ENCODE measurements at regions not wholly inside any gene's neighbourhood (a gene's known extent, or its start where the extent isn't known, plus 50 kb on each side); places are given as distances from the start of the nearest gene placed in this dataset.

DNA sequence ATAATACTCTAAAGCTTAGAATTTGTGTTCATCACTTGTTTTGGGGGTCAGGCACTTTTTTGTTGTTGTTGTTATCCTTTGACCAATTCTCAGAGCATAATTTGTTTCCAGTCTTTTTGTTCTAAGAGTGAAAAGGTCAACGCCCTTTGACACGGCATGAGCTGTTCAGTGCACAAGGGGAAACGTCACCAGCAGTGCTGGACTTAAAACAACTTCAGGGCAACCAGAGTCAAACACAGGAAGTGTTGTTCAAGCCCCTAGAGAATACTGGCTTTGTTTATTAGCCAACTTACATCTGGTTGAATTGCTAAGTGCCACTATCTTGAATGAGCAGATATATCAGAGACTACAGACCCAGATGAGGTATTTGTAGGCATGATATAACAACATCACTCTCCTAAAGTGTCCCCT is 368.9 kb downstream of the TMEM161B start:
- H3K9ac ChIP-seq (ENCODE audit: low read depth, low read length), result no peak overlapping the region
- no peaks in the 10 kb centered on the region for H3K9me3 ChIP-seq (replicated peaks; ENCODE audit: low read length)
- peaks cover 7% of the 10 kb centered on the region for H3K4me1 ChIP-seq (ENCODE audit: control insufficient read depth, insufficient read depth, low read length)
- no peak overlapping the region for H3K4me2 ChIP-seq (ENCODE audit: low read length)
- no peaks in the 10 kb centered on the region for H3K36me3 ChIP-seq (ENCODE audit: insufficient read depth, low read length)
- no peaks in the 10 kb centered on the region for H3K27me3 ChIP-seq (ENCODE audit: control insufficient read depth, insufficient read depth, low read length)
- no peak overlapping the region for H3K4me3 ChIP-seq (ENCODE audit: low read length)

DNA sequence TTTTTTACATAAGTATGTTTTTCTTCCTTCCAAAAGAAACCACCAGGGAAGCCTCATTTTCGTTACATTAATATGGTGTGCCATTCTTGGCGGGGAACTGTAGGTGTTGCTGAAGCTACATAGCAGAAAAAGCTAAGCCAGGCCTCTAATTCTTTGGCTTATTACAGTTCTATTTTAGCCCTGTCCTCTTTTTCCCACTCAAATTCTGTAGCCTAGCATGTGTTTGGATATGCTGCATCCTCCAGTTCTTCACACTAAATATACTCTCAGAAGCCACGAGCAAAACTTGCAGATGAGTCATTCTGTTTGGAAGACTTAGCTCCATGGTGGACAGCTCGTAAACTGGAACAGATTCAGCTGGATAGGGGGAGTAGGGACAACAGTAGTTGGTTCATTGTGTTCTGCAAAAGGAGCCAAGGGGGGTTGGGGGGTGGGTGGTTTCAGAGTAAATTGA is 369.4 kb downstream of the TMEM161B start:
- H3K4me2 ChIP-seq (ENCODE audit: low read length), result no peak overlapping the region
- no peaks in the 10 kb centered on the region for H3K27me3 ChIP-seq (ENCODE audit: control insufficient read depth, insufficient read depth, low read length)
- no peaks in the 10 kb centered on the region for H3K9me3 ChIP-seq (replicated peaks; ENCODE audit: low read length)
- no peak overlapping the region for H3K9ac ChIP-seq (ENCODE audit: low read depth, low read length)
- H3K4me1 ChIP-seq (ENCODE audit: control insufficient read depth, insufficient read depth, low read length), result peaks cover 7% of the 10 kb centered on the region
- no peak overlapping the region for H3K4me3 ChIP-seq (ENCODE audit: low read length)
- no peaks in the 10 kb centered on the region for H3K36me3 ChIP-seq (ENCODE audit: insufficient read depth, low read length)

DNA sequence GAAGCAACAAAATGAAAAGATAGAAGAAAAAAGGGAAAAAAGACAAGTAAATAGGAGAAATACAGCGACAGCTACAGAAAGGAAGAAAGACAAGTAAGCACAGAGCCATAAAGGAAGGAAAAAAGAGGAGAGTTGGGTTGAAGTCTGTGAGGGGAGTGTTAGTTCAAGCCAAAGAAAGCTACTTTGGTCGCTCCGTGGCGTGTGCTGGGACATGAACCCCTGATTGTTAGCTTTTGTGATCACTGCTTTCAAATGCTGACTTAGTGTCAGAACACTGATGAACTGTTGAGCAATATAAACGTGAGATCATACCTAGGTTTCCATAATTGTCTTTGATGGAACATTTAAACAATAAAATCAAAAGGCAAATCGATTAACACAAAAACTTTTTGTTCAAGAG is 370.1 kb downstream of the TMEM161B start:
- H3K4me2 ChIP-seq (ENCODE audit: low read length), result no peak overlapping the region
- peaks cover 7% of the 10 kb centered on the region for H3K4me1 ChIP-seq (ENCODE audit: control insufficient read depth, insufficient read depth, low read length)
- H3K9me3 ChIP-seq (replicated peaks; ENCODE audit: low read length), result no peaks in the 10 kb centered on the region
- no peaks in the 10 kb centered on the region for H3K27me3 ChIP-seq (ENCODE audit: control insufficient read depth, insufficient read depth, low read length)
- no peak overlapping the region for H3K9ac ChIP-seq (ENCODE audit: low read depth, low read length)
- no peak overlapping the region for H3K4me3 ChIP-seq (ENCODE audit: low read length)
- H3K36me3 ChIP-seq (ENCODE audit: insufficient read depth, low read length), result no peaks in the 10 kb centered on the region

DNA sequence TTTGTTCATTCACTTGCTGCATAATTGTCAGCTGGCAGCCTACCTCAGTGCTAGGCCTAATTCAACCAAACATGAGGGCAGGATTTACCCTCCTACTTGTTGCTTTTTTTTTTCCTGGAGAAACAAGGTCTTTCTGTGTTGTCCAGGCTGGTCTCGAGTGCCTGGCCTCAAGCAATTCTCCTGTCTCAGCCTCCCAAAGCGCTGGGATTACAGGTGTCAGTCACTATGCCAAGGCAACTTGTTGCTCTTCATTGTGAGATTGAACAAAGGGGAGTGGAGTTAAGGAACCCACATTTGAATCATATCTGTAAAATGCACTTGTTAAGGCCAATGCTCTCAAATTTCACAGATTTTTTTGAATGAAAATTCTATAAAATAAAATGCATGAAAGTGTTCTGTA is 380.5 kb downstream of the TMEM161B start:
- H3K36me3 ChIP-seq (ENCODE audit: insufficient read depth, low read length), result no peaks in the 10 kb centered on the region
- no peaks in the 10 kb centered on the region for H3K4me1 ChIP-seq (ENCODE audit: control insufficient read depth, insufficient read depth, low read length)
- H3K9ac ChIP-seq (ENCODE audit: low read depth, low read length), result no peak overlapping the region
- H3K9me3 ChIP-seq (replicated peaks; ENCODE audit: low read length), result no peaks in the 10 kb centered on the region
- H3K4me2 ChIP-seq (ENCODE audit: low read length), result no peak overlapping the region
- no peaks in the 10 kb centered on the region for H3K27me3 ChIP-seq (ENCODE audit: control insufficient read depth, insufficient read depth, low read length)
- H3K4me3 ChIP-seq (ENCODE audit: low read length), result no peak overlapping the region

DNA sequence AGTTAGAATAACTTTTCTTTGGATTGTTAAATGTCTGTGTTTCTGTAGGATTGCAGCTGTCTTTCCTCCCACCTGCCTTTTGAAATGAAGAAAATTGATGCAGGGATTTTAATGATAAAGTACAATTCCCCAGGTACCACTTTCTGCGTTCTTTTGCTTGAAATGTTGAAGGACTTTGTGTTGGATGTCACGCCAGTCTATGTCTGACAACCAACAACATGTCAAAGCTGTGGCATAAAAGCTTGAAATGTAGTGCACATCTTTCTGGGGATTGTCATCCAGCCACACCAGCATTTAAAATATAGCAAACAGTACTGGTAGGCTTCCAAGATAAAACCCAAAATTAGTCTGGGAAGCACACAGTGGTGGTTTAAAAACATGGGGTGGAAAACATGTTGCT is 381.4 kb downstream of the TMEM161B start:
- H3K4me1 ChIP-seq (ENCODE audit: control insufficient read depth, insufficient read depth, low read length), result no peaks in the 10 kb centered on the region
- H3K36me3 ChIP-seq (ENCODE audit: insufficient read depth, low read length), result no peaks in the 10 kb centered on the region
- no peak overlapping the region for H3K9ac ChIP-seq (ENCODE audit: low read depth, low read length)
- H3K9me3 ChIP-seq (replicated peaks; ENCODE audit: low read length), result no peaks in the 10 kb centered on the region
- no peak overlapping the region for H3K4me3 ChIP-seq (ENCODE audit: low read length)
- no peak overlapping the region for H3K4me2 ChIP-seq (ENCODE audit: low read length)
- no peaks in the 10 kb centered on the region for H3K27me3 ChIP-seq (ENCODE audit: control insufficient read depth, insufficient read depth, low read length)

DNA sequence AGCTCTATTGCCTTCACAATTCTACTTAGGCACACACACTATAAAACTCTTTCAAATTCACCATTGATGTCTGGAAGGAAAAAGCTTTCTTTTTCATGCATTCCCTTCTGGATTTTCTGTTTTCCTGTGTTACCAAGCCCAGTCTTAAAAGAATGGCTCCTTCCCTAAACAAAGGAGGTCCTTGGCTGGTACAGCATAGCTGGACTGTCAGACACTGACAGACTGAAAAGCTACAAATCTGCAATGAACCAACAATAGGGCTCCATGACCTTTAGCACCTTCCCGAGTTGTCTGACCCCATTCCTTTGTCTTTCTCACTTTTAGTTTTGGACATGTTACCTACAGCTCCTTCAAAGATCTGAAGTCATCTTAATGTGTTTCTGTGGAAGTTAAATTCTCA is 382.5 kb downstream of the TMEM161B start:
- Histone ChIP-seq H3K4me1 (ENCODE audit: control insufficient read depth, insufficient read depth, low read length) (no peaks in the 10 kb centered on the region), H3K9ac (ENCODE audit: low read depth, low read length) (no peak overlapping the region), H3K9me3 (replicated peaks; ENCODE audit: low read length) (no peaks in the 10 kb centered on the region), H3K27me3 (ENCODE audit: control insufficient read depth, insufficient read depth, low read length) (no peaks in the 10 kb centered on the region), H3K36me3 (ENCODE audit: insufficient read depth, low read length) (no peaks in the 10 kb centered on the region), H3K4me2 (ENCODE audit: low read length) (no peak overlapping the region), H3K4me3 (ENCODE audit: low read length) (no peak overlapping the region)

DNA sequence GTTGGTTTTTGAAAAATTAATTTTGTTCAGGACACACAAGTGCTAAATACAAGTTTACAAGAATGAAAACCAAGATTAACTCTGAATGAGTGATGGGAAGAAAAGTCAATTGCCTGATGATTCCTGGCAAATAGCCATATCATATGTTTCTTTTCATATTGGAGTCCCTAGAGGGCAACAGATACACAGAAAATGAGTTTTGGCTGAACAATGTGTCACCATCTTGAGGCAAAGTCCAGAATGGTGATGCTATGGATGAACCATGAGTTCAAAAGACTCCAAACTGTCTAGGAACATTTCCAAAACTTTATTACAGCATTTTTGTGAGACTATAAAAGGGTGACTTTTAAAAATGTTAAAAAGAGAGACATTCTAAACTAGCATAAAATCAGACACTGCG is 382.9 kb downstream of the TMEM161B start:
- Histone ChIP-seq H3K4me1 (ENCODE audit: control insufficient read depth, insufficient read depth, low read length) (no peaks in the 10 kb centered on the region), H3K9ac (ENCODE audit: low read depth, low read length) (no peak overlapping the region), H3K4me2 (ENCODE audit: low read length) (no peak overlapping the region), H3K4me3 (ENCODE audit: low read length) (no peak overlapping the region), H3K9me3 (replicated peaks; ENCODE audit: low read length) (no peaks in the 10 kb centered on the region), H3K36me3 (ENCODE audit: insufficient read depth, low read length) (no peaks in the 10 kb centered on the region), H3K27me3 (ENCODE audit: control insufficient read depth, insufficient read depth, low read length) (no peaks in the 10 kb centered on the region)

DNA sequence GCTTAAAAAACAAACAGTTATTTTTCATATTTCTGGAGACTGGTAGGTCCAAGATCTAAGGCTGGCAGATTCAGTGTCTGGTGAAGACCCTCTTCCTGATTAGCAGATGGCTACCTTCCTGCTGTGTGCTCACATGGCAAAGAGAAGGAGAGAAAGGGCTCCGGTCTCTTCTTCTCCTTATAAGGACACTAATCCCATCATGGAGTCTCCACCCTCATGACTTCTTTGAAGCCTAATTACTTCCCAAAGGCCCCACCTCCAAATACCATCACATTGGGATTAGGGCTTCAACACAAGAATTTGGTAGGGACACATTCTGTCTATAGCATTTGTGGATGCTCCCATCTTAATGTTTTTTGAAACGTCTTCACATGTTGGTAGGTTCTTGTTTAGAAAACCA is 391.1 kb downstream of the TMEM161B start:
- no peak overlapping the region for H3K4me3 ChIP-seq (ENCODE audit: low read length)
- no peaks in the 10 kb centered on the region for H3K4me1 ChIP-seq (ENCODE audit: control insufficient read depth, insufficient read depth, low read length)
- H3K9ac ChIP-seq (ENCODE audit: low read depth, low read length), result no peak overlapping the region

DNA sequence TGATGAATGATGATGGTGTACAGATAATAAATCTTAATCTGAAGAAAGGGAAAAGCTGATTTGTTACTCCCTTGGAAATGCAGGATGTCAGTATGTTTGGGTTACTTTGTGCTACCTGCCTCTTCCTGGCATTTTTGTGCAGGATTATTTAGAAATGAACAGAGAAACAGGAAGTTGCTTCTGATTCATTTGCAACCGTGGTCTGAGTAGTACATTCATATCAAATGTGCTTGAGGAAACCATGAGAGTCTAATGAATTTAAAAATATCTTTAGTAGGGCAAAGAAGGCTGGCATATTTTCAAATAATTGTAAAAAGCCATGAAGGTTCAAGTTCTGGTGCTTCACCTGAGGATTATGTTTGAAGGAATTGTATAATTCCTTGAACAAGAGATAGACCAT is 391.6 kb downstream of the TMEM161B start:
- H3K27me3 ChIP-seq (ENCODE audit: control insufficient read depth, insufficient read depth, low read length), result no peaks in the 10 kb centered on the region
- H3K4me1 ChIP-seq (ENCODE audit: control insufficient read depth, insufficient read depth, low read length), result no peaks in the 10 kb centered on the region
- H3K36me3 ChIP-seq (ENCODE audit: insufficient read depth, low read length), result no peaks in the 10 kb centered on the region
- H3K9me3 ChIP-seq (replicated peaks; ENCODE audit: low read length), result no peaks in the 10 kb centered on the region
- H3K9ac ChIP-seq (ENCODE audit: low read depth, low read length), result no peak overlapping the region
- H3K4me3 ChIP-seq (ENCODE audit: low read length), result no peak overlapping the region
- no peak overlapping the region for H3K4me2 ChIP-seq (ENCODE audit: low read length)

More for the DNA sequence above, 391.1 kb downstream of the TMEM161B start:
- Histone ChIP-seq H3K27me3 (ENCODE audit: control insufficient read depth, insufficient read depth, low read length) (no peaks in the 10 kb centered on the region), H3K9me3 (replicated peaks; ENCODE audit: low read length) (no peaks in the 10 kb centered on the region), H3K4me2 (ENCODE audit: low read length) (no peak overlapping the region), H3K36me3 (ENCODE audit: insufficient read depth, low read length) (no peaks in the 10 kb centered on the region)

DNA sequence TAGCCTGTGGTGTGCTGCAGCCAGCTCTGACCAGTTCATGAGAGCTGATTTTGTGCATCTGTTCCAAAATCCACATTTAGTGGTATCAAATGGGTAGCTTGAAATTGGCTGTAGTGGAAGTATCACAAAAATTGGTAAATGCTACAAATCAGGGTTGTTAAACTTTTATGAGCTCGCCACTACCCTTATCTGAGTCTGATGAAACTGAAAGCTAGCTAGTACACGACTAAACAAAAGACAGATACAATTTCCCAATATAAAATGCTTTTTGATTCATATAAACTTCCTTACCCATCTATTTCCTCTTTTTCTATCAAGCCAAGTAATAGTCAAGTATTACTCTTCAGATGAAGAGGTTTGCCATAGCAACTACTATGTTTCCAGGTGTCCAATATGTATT is 392.0 kb downstream of the TMEM161B start:
- no peak overlapping the region for H3K9ac ChIP-seq (ENCODE audit: low read depth, low read length)
- H3K4me1 ChIP-seq (ENCODE audit: control insufficient read depth, insufficient read depth, low read length), result no peaks in the 10 kb centered on the region
- H3K9me3 ChIP-seq (replicated peaks; ENCODE audit: low read length), result no peaks in the 10 kb centered on the region
- H3K4me2 ChIP-seq (ENCODE audit: low read length), result no peak overlapping the region
- H3K4me3 ChIP-seq (ENCODE audit: low read length), result no peak overlapping the region
- no peaks in the 10 kb centered on the region for H3K36me3 ChIP-seq (ENCODE audit: insufficient read depth, low read length)
- no peaks in the 10 kb centered on the region for H3K27me3 ChIP-seq (ENCODE audit: control insufficient read depth, insufficient read depth, low read length)

DNA sequence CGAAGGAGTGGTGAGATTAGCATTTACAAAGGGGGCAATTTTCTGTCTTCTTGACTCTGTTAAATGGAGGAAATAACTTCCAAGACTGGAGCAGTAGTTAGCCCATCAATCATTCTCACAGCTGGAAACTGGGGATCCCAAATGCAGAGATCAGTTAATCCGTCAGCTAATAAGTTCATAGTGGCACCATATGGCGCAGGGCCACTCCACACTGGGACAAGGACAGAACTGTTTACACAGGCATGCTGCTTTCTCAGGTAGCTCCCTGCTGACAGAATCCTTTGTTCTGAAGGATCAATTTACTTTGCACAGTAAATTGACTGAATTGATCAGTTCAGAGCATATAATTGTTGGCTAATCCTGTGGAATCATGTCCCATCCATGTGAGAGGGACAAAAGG is 395.7 kb downstream of the TMEM161B start:
- no peak overlapping the region for H3K9ac ChIP-seq (ENCODE audit: low read depth, low read length)
- H3K4me3 ChIP-seq (ENCODE audit: low read length), result no peak overlapping the region
- H3K4me2 ChIP-seq (ENCODE audit: low read length), result no peak overlapping the region
- no peaks in the 10 kb centered on the region for H3K4me1 ChIP-seq (ENCODE audit: control insufficient read depth, insufficient read depth, low read length)
- H3K27me3 ChIP-seq (ENCODE audit: control insufficient read depth, insufficient read depth, low read length), result no peaks in the 10 kb centered on the region
- H3K36me3 ChIP-seq (ENCODE audit: insufficient read depth, low read length), result no peaks in the 10 kb centered on the region
- no peaks in the 10 kb centered on the region for H3K9me3 ChIP-seq (replicated peaks; ENCODE audit: low read length)

DNA sequence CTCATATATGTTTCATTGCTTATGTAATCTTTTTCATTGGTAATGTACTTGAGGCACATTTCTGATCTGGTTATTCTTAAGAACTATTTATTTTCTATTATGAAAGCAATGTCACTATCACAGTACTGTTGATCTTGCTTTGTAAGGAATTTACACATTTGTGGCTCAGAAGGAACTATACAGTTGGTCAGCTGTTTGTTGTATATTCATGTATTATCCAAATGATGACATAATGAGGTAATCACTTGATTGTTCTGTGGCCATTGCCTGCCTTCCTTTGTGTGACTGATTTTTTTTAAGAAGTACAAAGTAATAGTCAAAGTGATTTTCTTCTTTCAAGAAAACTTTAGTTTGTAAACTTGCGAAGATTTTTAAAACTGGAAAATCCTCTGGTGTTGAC is 399.9 kb downstream of the TMEM161B start:
- Histone ChIP-seq H3K4me2 (ENCODE audit: low read length) (no peak overlapping the region), H3K36me3 (ENCODE audit: insufficient read depth, low read length) (no peaks in the 10 kb centered on the region), H3K9me3 (replicated peaks; ENCODE audit: low read length) (no peaks in the 10 kb centered on the region), H3K9ac (ENCODE audit: low read depth, low read length) (no peak overlapping the region), H3K4me1 (ENCODE audit: control insufficient read depth, insufficient read depth, low read length) (no peaks in the 10 kb centered on the region), H3K27me3 (ENCODE audit: control insufficient read depth, insufficient read depth, low read length) (no peaks in the 10 kb centered on the region), H3K4me3 (ENCODE audit: low read length) (no peak overlapping the region)

All from skeletal muscle satellite cell (primary cell).